Breast epithelium (tissue), 4 donors: ENCODE measurements at regions not wholly inside any gene's neighbourhood (a gene's known extent, or its start where the extent isn't known, plus 50 kb on each side); places are given as distances from the start of the nearest gene placed in this dataset.
"Not testable (repeated sequence)": the region's sequence is repeated elsewhere in the genome, so short reads cannot be mapped to it uniquely, and the experiment has no call there.

Experiments
- DNase-seq, 2 donors: peaks; one replicate each; pipeline ENCODE4 v3.0.0-alpha.2; 2019; ENCODE audit warnings: low spot score in 2 of 2
- H3K27ac ChIP-seq, 2 donors: fragments of 200-600 bp; sonication (generic) in 1 of 2; one replicate each; pipeline ENCODE4 v1.5.1; 2016 to 2019; ENCODE audit warnings: mild to moderate bottlenecking in 1 of 2
- H3K27me3 ChIP-seq, 2 donors: fragments of 200-600 bp; sonication (generic) in 1 of 2; one replicate each; pipeline versions ENCODE4 v1.5.1 to v1.6.0; 2017 to 2019; ENCODE audit warnings: control low read depth in 1 of 2, mild to moderate bottlenecking in 1 of 2
- H3K36me3 ChIP-seq: fragments of 200-600 bp; one replicate; pipeline ENCODE4 v1.5.1; 2019
- H3K4me1 ChIP-seq, 2 donors: fragments of 200-600 bp; sonication (generic); one replicate each; pipeline ENCODE4 v1.5.1; 2016 to 2019; ENCODE audit warnings: control low read depth in 1 of 2
- H3K4me3 ChIP-seq, 3 donors: fragments of 200-600 bp; sonication (generic); 1 replicate in 2 of 3; 2 replicates in 1 of 3; pipeline ENCODE4 v1.5.1; 2016 to 2019; ENCODE audit warnings: mild to moderate bottlenecking in 3 of 3, moderate library complexity in 2 of 3
- H3K9me3 ChIP-seq, 2 donors: fragments of 200-600 bp; sonication (generic) in 1 of 2; one replicate each; pipeline ENCODE4 v1.5.1; 2016 to 2019; ENCODE audit warnings: control low read depth in 1 of 2
- CTCF ChIP-seq, 3 donors: fragments of 450-650 bp; IDR thresholded peaks; one replicate each; pipeline ENCODE4 v1.5.1; 2016 to 2017; ENCODE audit warnings: antibody characterized with exemption in 3 of 3, mild to moderate bottlenecking in 3 of 3, moderate library complexity in 3 of 3
- POLR2A ChIP-seq: fragments of 450-650 bp; IDR thresholded peaks from one replicate; pipeline ENCODE4 v1.6.1; 2016; ENCODE audit warnings: antibody characterized with exemption, mild to moderate bottlenecking, moderate library complexity
- POLR2AphosphoS5 ChIP-seq, 3 donors: sonication (generic); formaldehyde crosslinking; IDR thresholded peaks; one replicate each; pipeline ENCODE4 v1.6.1; 2017; ENCODE audit warnings: antibody characterized with exemption in 3 of 3
- intact Hi-C: fragments of 100-400 bp; cut with DNase I; formaldehyde crosslinking; loops from one replicate; pipeline ENCODE4 v1.15.1; 2023; ENCODE audit warnings: low total_unique reads

GRCh38 chr4:134867027-134867426, 665.4 kb upstream of the PABPC4L start:
- no peak for TF ChIP-seq CTCF (IDR thresholded peaks at IDR 0.05)
- no peak for TF ChIP-seq POLR2AphosphoS5 (IDR thresholded peaks at IDR 0.05)
- TF ChIP-seq POLR2A: no peak
- intact Hi-C loops: no loop called here
- DNase-seq: no peak

GRCh38 chr4:134865675-134866074, 664.1 kb upstream of the PABPC4L start:
- intact Hi-C loops: no loop called here
- no peak for DNase-seq
- no peak for TF ChIP-seq POLR2AphosphoS5 (IDR thresholded peaks at IDR 0.05)
- no peak for TF ChIP-seq POLR2A
- TF ChIP-seq CTCF (IDR thresholded peaks at IDR 0.05): no peak
- Histone ChIP-seq H3K4me3 (no peak overlapping the region), H3K36me3 (no peaks in the 10 kb centered on the region), H3K4me1 (no peaks in the 10 kb centered on the region), H3K27ac (no peak overlapping the region), H3K9me3 (no peaks in the 10 kb centered on the region), H3K27me3 (no peaks in the 10 kb centered on the region)

More at GRCh38 chr4:134867027-134867426, 665.4 kb upstream of the PABPC4L start:
- Histone ChIP-seq H3K4me1 (no peaks in the 10 kb centered on the region), H3K27ac (no peak overlapping the region), H3K27me3 (no peaks in the 10 kb centered on the region), H3K36me3 (no peaks in the 10 kb centered on the region), H3K9me3 (no peaks in the 10 kb centered on the region), H3K4me3 (no peak overlapping the region)

- no peak for DNase-seq
- Histone ChIP-seq H3K27me3 (no peaks in the 10 kb centered on the region), H3K36me3 (no peaks in the 10 kb centered on the region), H3K9me3 (no peaks in the 10 kb centered on the region), H3K27ac (no peak overlapping the region), H3K4me1 (no peaks in the 10 kb centered on the region), H3K4me3 (no peak overlapping the region)
- intact Hi-C loops: no loop called here
- no peak for TF ChIP-seq CTCF (IDR thresholded peaks at IDR 0.05)
Observed at GRCh38 chr4:134862116-134862515, 660.5 kb upstream of the PABPC4L start.

- Histone ChIP-seq H3K9me3 (peaks cover 2 to 6% of the 10 kb centered on the region in 2 donors), H3K36me3 (no peaks in the 10 kb centered on the region), H3K4me3 (no peak overlapping the region), H3K27ac (no peak overlapping the region), H3K4me1 (no peaks in the 10 kb centered on the region), H3K27me3 (no peaks in the 10 kb centered on the region)
- TF ChIP-seq POLR2A (no peak), POLR2AphosphoS5 (IDR thresholded peaks at IDR 0.05) (no peak), CTCF (IDR thresholded peaks at IDR 0.05) (no peak)
- intact Hi-C loops: no loop called here
- no peak for DNase-seq
Observed at GRCh38 chr4:134848681-134849080, 647.1 kb upstream of the PABPC4L start.

GRCh38 chr4:134830741-134831140, 629.2 kb upstream of the PABPC4L start:
- H3K27ac ChIP-seq, intact Hi-C loops, H3K9me3 ChIP-seq, DNase-seq, H3K27me3 ChIP-seq, H3K4me3 ChIP-seq, H3K4me1 ChIP-seq, H3K36me3 ChIP-seq: not testable (repeated sequence)

- no peak for DNase-seq
- Histone ChIP-seq H3K36me3 (no peaks in the 10 kb centered on the region), H3K27me3 (no peaks in the 10 kb centered on the region), H3K4me3 (no peak overlapping the region), H3K9me3 (no peaks in the 10 kb centered on the region), H3K27ac (no peak overlapping the region), H3K4me1 (no peaks in the 10 kb centered on the region)
- no peak for TF ChIP-seq CTCF (IDR thresholded peaks at IDR 0.05)
- TF ChIP-seq POLR2AphosphoS5 (IDR thresholded peaks at IDR 0.05): no peak
- no peak for TF ChIP-seq POLR2A
- intact Hi-C loops: no loop called here
Observed at GRCh38 chr4:134812611-134813010, 611.0 kb upstream of the PABPC4L start.
